Osteocyte (in vitro differentiated cells): ENCODE measurements at regions not wholly inside any gene's neighbourhood (a gene's known extent, or its start where the extent isn't known, plus 50 kb on each side); places are given as distances from the start of the nearest gene placed in this dataset.
A peak's percentile ranks its signal among the peaks of the same experiment; 100 is the strongest.

Experiments
- DNase-seq: peaks from one replicate; pipeline ENCODE4 v3.0.0; 2021; ENCODE audit warnings: mixed read lengths; ENCODE audit not compliant: unreplicated experiment; ENCODE audit errors: extremely low spot score
- H3K27ac Mint-ChIP-seq: one replicate; pipeline ENCODE4 v1.8.0; 2021; ENCODE audit warnings: mild to moderate bottlenecking, mixed read lengths; ENCODE audit not compliant: unreplicated experiment
- H3K27me3 Mint-ChIP-seq: one replicate; pipeline ENCODE4 v1.8.0; 2021; ENCODE audit warnings: mixed read lengths; ENCODE audit not compliant: unreplicated experiment
- H3K36me3 Mint-ChIP-seq: one replicate; pipeline ENCODE4 v1.8.0; 2021; ENCODE audit warnings: mixed read lengths; ENCODE audit not compliant: unreplicated experiment
- H3K4me1 Mint-ChIP-seq: one replicate; pipeline ENCODE4 v1.8.0; 2021; ENCODE audit warnings: mixed read lengths; ENCODE audit not compliant: unreplicated experiment
- H3K4me3 Mint-ChIP-seq: one replicate; pipeline ENCODE4 v1.8.0; 2021; ENCODE audit warnings: mild to moderate bottlenecking, moderate library complexity, mixed read lengths; ENCODE audit not compliant: unreplicated experiment
- H3K9me3 Mint-ChIP-seq: one replicate; pipeline ENCODE4 v1.8.0; 2021; ENCODE audit warnings: mixed read lengths; ENCODE audit not compliant: unreplicated experiment
- CTCF ChIP-seq: fragments of 200-600 bp; sonication (generic); IDR thresholded peaks from 2 replicates; pipeline ENCODE4 v1.5.0; 2021; ENCODE audit warnings: antibody characterized with exemption, mild to moderate bottlenecking, moderate library complexity

DNA sequence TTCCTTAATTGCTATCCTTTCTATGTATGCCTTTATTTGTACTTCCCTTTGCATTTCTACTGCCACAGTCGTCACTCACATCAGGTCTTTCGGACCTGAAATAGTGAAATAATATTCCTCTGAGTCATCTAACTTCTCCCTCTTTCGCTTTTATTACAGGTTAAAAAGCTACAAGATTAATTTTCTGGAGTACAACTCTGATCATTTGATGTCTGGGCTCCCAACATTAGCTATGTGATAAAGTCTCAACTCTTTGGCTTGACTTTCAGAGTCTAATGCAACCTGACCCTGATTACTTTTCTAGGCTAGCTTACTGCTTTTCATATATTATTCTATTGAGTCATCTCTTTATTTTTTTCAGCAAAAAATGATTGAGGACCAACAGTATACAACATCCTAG, 638.8 kb upstream of the WWC1 start:
- no peaks in the 10 kb centered on the region for H3K27me3 Mint-ChIP-seq
- H3K27ac Mint-ChIP-seq: no peak overlapping the region
- no peak overlapping the region for H3K4me3 Mint-ChIP-seq
- no peak for TF ChIP-seq CTCF
- no peaks in the 10 kb centered on the region for H3K9me3 Mint-ChIP-seq
- peaks cover 25% of the 10 kb centered on the region for H3K4me1 Mint-ChIP-seq
- no peak for DNase-seq
- H3K36me3 Mint-ChIP-seq: no peaks in the 10 kb centered on the region

DNA sequence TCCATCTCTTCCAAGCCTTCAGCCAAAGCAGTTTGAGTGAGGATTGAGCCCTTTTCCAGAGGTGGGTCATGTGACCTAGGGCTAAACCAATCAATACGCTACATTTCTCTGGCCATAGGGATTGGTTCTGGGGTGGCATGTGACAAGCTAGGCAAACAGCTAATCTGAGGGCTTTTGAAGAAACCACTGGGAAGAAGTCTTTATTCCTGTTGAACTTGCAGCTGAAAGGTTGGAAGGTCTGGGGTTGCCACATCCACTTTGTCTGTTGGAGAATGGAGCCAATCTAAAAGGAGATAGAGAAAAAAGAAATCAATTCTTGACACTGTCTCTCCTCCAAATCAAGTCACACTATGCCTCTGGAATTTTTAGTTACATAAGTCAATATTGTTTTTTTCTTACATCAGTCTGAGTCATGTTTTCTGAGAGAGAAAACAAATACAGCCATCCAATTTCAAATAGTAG, 637.8 kb upstream of the WWC1 start:
- Mint-ChIP-seq H3K27me3 (no peaks in the 10 kb centered on the region), H3K9me3 (no peaks in the 10 kb centered on the region), H3K27ac (peak overlapping the region; percentile 39), H3K36me3 (no peaks in the 10 kb centered on the region), H3K4me3 (no peak overlapping the region), H3K4me1 (peaks cover 25% of the 10 kb centered on the region)
- no peak for DNase-seq
- TF ChIP-seq CTCF: no peak

DNA sequence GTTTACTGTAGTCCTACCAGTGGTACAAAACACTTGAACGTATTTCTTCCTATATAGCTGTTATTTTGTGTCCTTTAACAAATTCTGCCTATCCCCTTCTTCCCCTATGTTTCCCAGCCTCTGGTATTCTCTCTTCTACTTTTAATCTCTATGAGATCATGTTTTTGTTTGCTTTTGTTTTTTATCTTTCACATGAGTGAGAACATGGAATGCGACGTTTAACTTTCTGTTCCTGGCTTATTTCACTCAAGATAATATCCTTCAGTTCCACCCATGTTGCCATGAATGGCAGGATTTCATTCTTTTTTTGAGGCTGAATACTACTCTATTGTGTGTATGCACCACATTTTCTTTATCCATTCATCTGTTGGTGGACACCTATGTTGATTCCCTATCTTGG, 634.4 kb upstream of the WWC1 start:
- no peak overlapping the region for H3K4me3 Mint-ChIP-seq
- no peaks in the 10 kb centered on the region for H3K27me3 Mint-ChIP-seq
- peaks cover 25% of the 10 kb centered on the region for H3K4me1 Mint-ChIP-seq
- no peaks in the 10 kb centered on the region for H3K36me3 Mint-ChIP-seq
- DNase-seq: no peak
- TF ChIP-seq CTCF: no peak
- no peaks in the 10 kb centered on the region for H3K9me3 Mint-ChIP-seq
- no peak overlapping the region for H3K27ac Mint-ChIP-seq

GRCh38 chr5:167658889-167659288, 632.6 kb upstream of the WWC1 start:
- DNase-seq: no peak
- no peaks in the 10 kb centered on the region for H3K9me3 Mint-ChIP-seq
- no peak overlapping the region for H3K4me3 Mint-ChIP-seq
- TF ChIP-seq CTCF: no peak
- H3K36me3 Mint-ChIP-seq: no peaks in the 10 kb centered on the region
- H3K27me3 Mint-ChIP-seq: no peaks in the 10 kb centered on the region
- no peak overlapping the region for H3K27ac Mint-ChIP-seq
- peaks cover 16% of the 10 kb centered on the region for H3K4me1 Mint-ChIP-seq

- no peaks in the 10 kb centered on the region for H3K9me3 Mint-ChIP-seq
- H3K4me1 Mint-ChIP-seq: peaks cover 16% of the 10 kb centered on the region
- TF ChIP-seq CTCF: no peak
- no peaks in the 10 kb centered on the region for H3K27me3 Mint-ChIP-seq
- H3K4me3 Mint-ChIP-seq: no peak overlapping the region
- H3K36me3 Mint-ChIP-seq: no peaks in the 10 kb centered on the region
- DNase-seq: no peak
- H3K27ac Mint-ChIP-seq: no peak overlapping the region
Observed at GRCh38 chr5:167661605-167662004, 629.8 kb upstream of the WWC1 start.
